Thyroid gland (tissue), 4 donors: ENCODE measurements at regions not wholly inside any gene's neighbourhood (a gene's known extent, or its start where the extent isn't known, plus 50 kb on each side); places are given as distances from the start of the nearest gene placed in this dataset.

Experiments
- POLR2A ChIP-seq, 2 donors: fragments of 450-650 bp; IDR thresholded peaks; one replicate each; pipeline ENCODE4 v1.6.1; 2017; ENCODE audit warnings: antibody characterized with exemption in 2 of 2, mild to moderate bottlenecking in 2 of 2, moderate library complexity in 1 of 2
- TF ChIP-seq, protein P1 (sequence below), 6 experiments: fragments of 200-600 bp in 3 of 6; fragments of 450-650 bp in 3 of 6; sonication (generic) in 3 of 6; IDR thresholded peaks; one replicate each; pipeline ENCODE4 v1.5.1; 2016 to 2019; ENCODE audit warnings: antibody characterized with exemption in 6 of 6, mild to moderate bottlenecking in 2 of 6, inconsistent platforms in 1 of 6, moderate library complexity in 1 of 6

DNA sequence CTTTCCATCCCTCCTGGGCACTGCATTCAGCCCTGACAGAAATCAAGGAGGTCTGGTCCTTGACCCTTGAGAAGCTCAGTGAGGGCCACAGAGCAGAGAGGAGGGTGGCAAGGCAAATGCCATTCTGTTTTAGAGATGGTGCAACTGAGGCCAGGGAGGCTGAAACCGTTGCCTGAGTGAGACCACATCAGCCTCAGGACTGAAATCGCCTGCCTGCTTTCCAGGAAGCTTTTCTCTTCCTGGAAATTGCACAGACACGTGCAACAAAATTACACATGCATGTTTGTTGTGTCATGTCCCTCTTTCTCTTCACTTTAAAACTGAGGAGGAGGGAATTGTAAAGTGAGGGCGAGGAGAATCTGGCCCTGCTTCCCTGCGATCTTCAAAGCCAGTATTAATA is 113.7 kb upstream of the PDE10A start:
- TF ChIP-seq, protein P1, sequence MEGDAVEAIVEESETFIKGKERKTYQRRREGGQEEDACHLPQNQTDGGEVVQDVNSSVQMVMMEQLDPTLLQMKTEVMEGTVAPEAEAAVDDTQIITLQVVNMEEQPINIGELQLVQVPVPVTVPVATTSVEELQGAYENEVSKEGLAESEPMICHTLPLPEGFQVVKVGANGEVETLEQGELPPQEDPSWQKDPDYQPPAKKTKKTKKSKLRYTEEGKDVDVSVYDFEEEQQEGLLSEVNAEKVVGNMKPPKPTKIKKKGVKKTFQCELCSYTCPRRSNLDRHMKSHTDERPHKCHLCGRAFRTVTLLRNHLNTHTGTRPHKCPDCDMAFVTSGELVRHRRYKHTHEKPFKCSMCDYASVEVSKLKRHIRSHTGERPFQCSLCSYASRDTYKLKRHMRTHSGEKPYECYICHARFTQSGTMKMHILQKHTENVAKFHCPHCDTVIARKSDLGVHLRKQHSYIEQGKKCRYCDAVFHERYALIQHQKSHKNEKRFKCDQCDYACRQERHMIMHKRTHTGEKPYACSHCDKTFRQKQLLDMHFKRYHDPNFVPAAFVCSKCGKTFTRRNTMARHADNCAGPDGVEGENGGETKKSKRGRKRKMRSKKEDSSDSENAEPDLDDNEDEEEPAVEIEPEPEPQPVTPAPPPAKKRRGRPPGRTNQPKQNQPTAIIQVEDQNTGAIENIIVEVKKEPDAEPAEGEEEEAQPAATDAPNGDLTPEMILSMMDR (IDR thresholded peaks at IDR 0.05), result no peak
- no peak for TF ChIP-seq POLR2A (IDR thresholded peaks at IDR 0.05)
